Mucosa of rectum (tissue), 2 donors: ENCODE measurements at regions not wholly inside any gene's neighbourhood (a gene's known extent, or its start where the extent isn't known, plus 50 kb on each side); places are given as distances from the start of the nearest gene placed in this dataset.

Experiments used
- H3K27ac ChIP-seq, 2 donors: one replicate each; pipeline ENCODE4 v1.7.0; 2013; ENCODE audit warnings: inconsistent platforms in 2 of 2, low read depth in 2 of 2, low read length in 2 of 2
- H3K27me3 ChIP-seq, 2 donors: one replicate each; pipeline ENCODE4 v1.7.0; 2013; ENCODE audit warnings: low read length in 2 of 2; ENCODE audit not compliant: control insufficient read depth in 2 of 2, insufficient read depth in 2 of 2
- H3K36me3 ChIP-seq, 2 donors: one replicate each; pipeline ENCODE4 v1.7.0; 2013; ENCODE audit warnings: low read length in 2 of 2; ENCODE audit not compliant: control insufficient read depth in 2 of 2, insufficient read depth in 2 of 2
- H3K4me1 ChIP-seq, 2 donors: one replicate each; pipeline ENCODE4 v1.7.0; 2013; ENCODE audit warnings: low read length in 2 of 2, mild to moderate bottlenecking in 1 of 2; ENCODE audit not compliant: control insufficient read depth in 2 of 2, insufficient read depth in 2 of 2
- H3K4me3 ChIP-seq, 2 donors: one replicate each; pipeline ENCODE4 v1.7.0; 2013; ENCODE audit warnings: low read length in 2 of 2
- H3K9ac ChIP-seq, 2 donors: one replicate each; pipeline ENCODE4 v1.7.0; 2013; ENCODE audit warnings: low read length in 2 of 2, low read depth in 1 of 2, mild to moderate bottlenecking in 1 of 2
- H3K9me3 ChIP-seq, 2 donors: one replicate each; pipeline ENCODE4 v1.7.0; 2013; ENCODE audit warnings: low read length in 2 of 2; ENCODE audit not compliant: control insufficient read depth in 2 of 2
- donor health status: healthy.
- donor health status: Normal muscosa, but diverticular disease.

DNA sequence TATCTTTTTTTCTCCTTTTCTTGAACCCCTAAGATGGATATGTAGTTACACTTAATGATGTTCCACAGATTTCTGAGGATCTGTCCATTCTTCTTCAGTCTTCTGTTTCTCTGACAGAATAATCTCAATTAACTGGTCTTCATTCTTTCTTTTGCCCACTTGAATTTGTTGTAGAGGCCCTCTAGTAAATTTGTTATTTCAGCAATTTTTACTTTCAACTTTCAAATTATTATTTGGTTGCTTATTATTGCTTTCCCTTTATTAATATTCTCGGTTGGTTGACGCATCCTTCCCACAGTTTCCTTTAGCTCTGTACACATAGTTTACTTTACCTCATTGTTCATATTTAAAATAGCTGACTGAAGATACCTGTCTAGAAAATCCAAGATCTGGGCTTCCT is 1013.7 kb upstream of the CNTN5 start:
- Histone ChIP-seq H3K9me3 (peaks cover 0 to under 1% of the 10 kb centered on the region in 2 donors), H3K4me3 (no peak overlapping the region), H3K4me1 (no peaks in the 10 kb centered on the region), H3K36me3 (no peaks in the 10 kb centered on the region), H3K27ac (no peak overlapping the region), H3K27me3 (no peaks in the 10 kb centered on the region), H3K9ac (no peak overlapping the region)

DNA sequence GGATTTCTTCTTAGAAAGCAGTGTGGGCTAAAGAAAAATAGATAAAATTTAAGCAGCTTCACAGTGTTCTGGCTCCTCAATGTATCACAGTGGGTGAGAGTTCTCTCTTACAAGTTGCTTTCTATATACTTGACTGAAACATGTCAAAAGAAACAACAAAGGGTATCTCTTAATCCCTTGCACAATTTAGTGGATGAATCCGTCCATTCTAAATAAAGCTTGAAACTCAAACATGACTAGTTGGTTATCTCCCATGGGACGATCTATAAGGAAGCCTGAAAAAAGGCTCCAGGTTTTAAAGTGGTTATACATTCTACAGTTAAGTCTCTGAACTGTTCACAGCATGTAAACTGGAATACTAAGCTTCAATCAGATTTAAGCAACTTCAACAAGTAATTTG is 993.1 kb upstream of the CNTN5 start:
- Histone ChIP-seq H3K4me1 (no peaks in the 10 kb centered on the region), H3K36me3 (no peaks in the 10 kb centered on the region), H3K9ac (no peak overlapping the region), H3K27me3 (no peaks in the 10 kb centered on the region), H3K27ac (no peak overlapping the region), H3K9me3 (no peaks in the 10 kb centered on the region), H3K4me3 (no peak overlapping the region)

DNA sequence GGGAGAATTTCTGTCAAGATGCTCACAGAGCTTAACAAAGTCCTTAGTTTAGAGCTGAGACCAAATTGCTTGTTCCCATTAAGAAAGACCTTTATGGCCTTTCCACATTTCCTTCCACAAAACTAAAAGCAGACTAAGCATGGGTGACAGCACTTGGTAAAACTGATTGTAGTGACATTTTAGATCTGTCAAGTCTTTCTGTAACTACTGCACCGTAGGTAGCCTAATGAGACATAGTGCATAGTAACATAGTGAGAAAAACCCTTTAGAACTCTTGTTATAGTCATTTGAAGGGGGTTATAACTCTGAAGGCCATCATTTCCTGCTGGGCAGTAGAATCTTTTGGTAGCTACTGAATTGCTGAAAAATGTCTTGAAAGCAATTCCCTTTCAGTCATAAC is 990.9 kb upstream of the CNTN5 start:
- H3K9ac ChIP-seq: no peak overlapping the region
- no peak overlapping the region for H3K4me3 ChIP-seq
- no peaks in the 10 kb centered on the region for H3K4me1 ChIP-seq
- no peaks in the 10 kb centered on the region for H3K9me3 ChIP-seq
- H3K27ac ChIP-seq: no peak overlapping the region
- no peaks in the 10 kb centered on the region for H3K27me3 ChIP-seq
- H3K36me3 ChIP-seq: no peaks in the 10 kb centered on the region

DNA sequence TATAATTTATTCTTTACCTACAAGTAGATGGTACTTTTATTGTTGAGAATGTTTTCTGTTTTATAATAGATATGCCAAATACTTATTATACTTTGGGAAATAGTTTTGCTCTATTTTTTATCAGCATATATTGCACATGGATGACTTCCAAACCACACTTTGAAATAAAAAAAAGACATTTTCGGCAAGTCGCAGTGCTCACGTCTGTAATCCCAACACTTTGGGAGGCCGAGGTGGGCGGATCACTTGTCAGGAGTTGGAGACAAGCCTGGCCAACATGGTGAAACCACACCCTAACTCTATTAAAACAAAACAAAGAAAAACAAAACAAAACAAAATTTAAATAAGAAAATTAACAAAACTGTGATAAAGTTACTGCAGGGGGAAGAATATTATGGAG is 983.9 kb upstream of the CNTN5 start:
- H3K27ac ChIP-seq: no peak overlapping the region
- no peaks in the 10 kb centered on the region for H3K27me3 ChIP-seq
- H3K4me3 ChIP-seq: no peak overlapping the region

DNA sequence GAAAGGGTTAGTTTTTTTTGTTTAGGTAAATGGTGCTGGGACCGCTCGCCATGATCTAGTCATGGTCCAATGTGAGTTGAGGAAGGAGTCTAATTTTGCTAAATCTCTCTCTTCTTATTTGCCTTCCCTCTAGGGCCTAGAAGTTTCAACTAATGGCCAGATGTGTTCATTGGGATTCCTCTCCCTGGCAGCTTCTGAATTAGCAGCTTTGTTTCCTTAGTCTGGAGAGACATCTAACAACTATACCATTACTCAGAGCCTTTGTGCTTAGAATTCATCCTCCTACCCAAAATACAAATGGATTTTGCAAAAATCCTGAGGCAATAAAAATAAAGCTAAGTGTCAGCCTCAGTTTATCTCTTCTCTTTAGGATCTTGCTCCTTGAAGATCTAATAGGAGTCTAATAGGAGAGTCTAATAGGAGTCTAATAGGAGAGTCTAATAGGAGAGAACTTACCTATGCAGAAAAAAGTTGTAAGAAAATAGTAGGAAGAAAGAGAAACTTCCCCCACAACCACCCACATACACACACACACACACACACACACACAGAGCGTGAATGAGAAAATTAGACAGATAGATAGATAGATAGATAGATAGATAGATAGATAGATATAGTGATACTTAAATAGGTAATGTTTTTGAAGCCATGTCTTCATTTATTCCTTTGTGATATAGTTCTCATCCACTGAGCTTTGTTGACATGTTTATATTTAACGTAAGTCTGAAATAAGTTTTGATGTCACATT is 980.5 kb upstream of the CNTN5 start:
- H3K36me3 ChIP-seq: no peaks in the 10 kb centered on the region
- H3K9me3 ChIP-seq: peaks cover 0 to 2% of the 10 kb centered on the region in 2 donors
- H3K27ac ChIP-seq: no peak overlapping the region
- H3K27me3 ChIP-seq: no peaks in the 10 kb centered on the region
- H3K9ac ChIP-seq: no peak overlapping the region
- H3K4me1 ChIP-seq: no peaks in the 10 kb centered on the region
- no peak overlapping the region for H3K4me3 ChIP-seq

More for the DNA sequence above, 983.9 kb upstream of the CNTN5 start:
- H3K4me1 ChIP-seq: no peaks in the 10 kb centered on the region
- no peak overlapping the region for H3K9ac ChIP-seq
- no peaks in the 10 kb centered on the region for H3K36me3 ChIP-seq
- H3K9me3 ChIP-seq: no peaks in the 10 kb centered on the region

DNA sequence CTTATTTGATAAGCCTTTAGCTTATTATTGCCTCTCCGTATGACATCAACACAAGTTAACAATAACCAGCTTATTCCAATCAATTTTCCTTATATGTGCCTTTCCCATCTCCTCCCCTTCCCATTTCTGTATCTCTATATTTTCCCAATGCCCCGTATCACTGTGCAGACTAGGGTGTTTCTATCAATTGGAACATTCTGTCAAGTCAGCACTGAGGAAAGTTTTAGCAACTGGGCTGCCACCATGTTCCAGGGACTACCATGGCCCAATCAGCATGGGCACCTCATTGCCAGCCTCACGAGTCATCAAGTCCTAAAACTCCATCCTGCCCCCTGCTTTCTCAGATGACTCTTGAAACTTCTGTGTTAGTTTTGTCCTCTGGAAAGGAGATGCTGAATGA is 973.1 kb upstream of the CNTN5 start:
- H3K4me3 ChIP-seq: no peak overlapping the region
- H3K36me3 ChIP-seq: no peaks in the 10 kb centered on the region
- H3K27me3 ChIP-seq: no peaks in the 10 kb centered on the region
- H3K9ac ChIP-seq: no peak overlapping the region
- H3K4me1 ChIP-seq: no peaks in the 10 kb centered on the region
- H3K9me3 ChIP-seq: peaks cover 2% of the 10 kb centered on the region in 2 donors
- no peak overlapping the region for H3K27ac ChIP-seq

DNA sequence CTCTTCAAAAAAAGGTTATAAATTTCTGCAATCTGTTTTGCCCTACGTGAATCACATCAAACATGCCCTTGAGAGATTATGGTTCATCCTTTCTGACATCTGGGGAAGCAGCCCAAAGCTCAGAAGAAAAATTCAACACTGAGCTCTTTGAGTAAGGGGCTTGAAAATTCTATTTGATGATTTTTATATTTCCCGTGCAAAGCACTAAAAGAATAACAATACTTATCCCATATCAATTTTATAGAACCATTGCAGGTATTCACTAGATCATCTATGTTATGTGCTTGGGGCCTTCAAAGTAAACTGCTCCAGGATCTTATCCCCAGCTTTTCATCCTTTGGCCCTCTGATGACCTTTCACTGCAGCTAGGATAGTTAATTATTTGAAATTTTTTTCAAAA is 966.9 kb upstream of the CNTN5 start:
- no peaks in the 10 kb centered on the region for H3K4me1 ChIP-seq
- no peaks in the 10 kb centered on the region for H3K27me3 ChIP-seq
- H3K36me3 ChIP-seq: no peaks in the 10 kb centered on the region
- no peak overlapping the region for H3K4me3 ChIP-seq
- H3K9ac ChIP-seq: no peak overlapping the region
- H3K27ac ChIP-seq: no peak overlapping the region
- H3K9me3 ChIP-seq: no peaks in the 10 kb centered on the region

DNA sequence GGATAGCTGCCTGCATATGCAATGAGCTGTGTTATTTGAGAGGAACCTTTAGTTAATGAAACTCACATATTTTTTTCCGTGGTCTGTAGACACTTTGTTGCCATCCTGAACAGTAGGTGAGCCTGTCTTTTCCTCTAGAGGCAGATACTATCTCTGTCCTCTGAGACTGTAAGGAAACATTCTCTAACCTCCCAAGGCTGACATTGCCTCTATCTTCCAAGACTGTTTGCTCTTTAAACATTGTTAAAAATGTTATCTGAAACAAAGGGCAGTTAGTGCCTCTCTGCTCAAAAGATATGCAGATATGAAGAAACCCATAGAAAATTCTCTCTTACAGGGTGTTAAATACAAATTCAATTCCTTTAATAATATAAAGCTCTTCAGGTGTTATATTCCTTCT is 963.8 kb upstream of the CNTN5 start:
- Histone ChIP-seq H3K4me3 (no peak overlapping the region), H3K27me3 (no peaks in the 10 kb centered on the region), H3K9me3 (no peaks in the 10 kb centered on the region), H3K27ac (no peak overlapping the region), H3K4me1 (no peaks in the 10 kb centered on the region), H3K36me3 (no peaks in the 10 kb centered on the region), H3K9ac (no peak overlapping the region)

DNA sequence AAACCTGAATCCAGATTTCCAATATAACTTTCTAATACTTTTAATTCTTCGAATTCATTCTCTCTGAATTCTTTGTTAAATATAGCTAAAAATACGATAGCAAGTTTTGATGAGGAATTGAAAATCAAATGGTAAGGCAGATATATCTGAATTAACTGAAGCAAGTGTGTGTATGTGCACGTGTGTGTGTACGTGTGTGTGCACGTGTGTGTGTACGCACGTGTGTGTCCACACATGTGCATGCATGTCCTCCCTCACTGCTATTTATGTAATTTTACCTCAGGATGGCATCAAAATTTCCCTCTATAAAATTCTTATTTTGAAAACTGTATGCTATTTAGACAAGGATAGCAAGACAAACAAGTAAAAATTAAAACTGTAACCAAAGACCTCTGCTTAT is 961.3 kb upstream of the CNTN5 start:
- Histone ChIP-seq H3K4me3 (no peak overlapping the region), H3K4me1 (no peaks in the 10 kb centered on the region), H3K36me3 (no peaks in the 10 kb centered on the region), H3K9ac (no peak overlapping the region), H3K9me3 (no peaks in the 10 kb centered on the region), H3K27ac (no peak overlapping the region), H3K27me3 (no peaks in the 10 kb centered on the region)

DNA sequence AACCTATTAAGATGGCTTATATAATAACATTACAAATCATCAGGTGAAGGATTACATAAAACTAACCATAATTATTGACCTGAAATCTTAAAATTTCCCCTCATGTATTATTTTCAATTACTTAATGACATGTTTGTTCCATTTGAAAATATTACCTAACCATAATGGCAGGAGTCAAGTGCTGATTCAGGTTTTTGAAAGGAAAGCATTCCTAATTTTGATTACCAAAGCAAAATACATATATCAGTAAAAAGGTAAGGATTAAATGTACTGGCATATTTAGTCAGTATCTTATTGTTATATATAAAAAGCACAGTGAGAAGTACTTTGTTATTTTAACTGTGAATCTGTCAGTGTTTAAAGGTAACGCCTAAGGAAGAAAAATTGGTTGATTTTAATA is 960.0 kb upstream of the CNTN5 start:
- H3K27me3 ChIP-seq: no peaks in the 10 kb centered on the region
- no peaks in the 10 kb centered on the region for H3K36me3 ChIP-seq
- no peaks in the 10 kb centered on the region for H3K9me3 ChIP-seq
- no peak overlapping the region for H3K27ac ChIP-seq
- H3K9ac ChIP-seq: no peak overlapping the region
- H3K4me1 ChIP-seq: no peaks in the 10 kb centered on the region
- H3K4me3 ChIP-seq: no peak overlapping the region

DNA sequence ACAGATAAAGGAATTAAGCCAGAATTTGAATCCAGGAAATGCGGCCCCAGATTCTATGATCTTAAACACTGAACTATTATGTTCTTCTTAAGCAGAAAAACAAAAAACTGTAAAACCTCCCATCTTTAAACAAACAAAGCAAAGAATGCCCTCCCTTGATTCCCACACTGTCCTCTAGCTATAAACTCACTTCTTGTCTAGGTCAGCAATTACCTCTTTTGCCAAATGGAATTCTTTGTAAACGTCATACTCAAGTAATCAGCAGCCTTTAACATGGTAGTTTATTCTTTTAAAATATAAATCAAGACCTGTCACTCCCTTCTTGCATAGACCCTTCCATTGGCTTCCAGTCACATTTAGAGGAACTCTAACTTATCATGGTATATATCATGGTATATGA is 958.9 kb upstream of the CNTN5 start:
- H3K9ac ChIP-seq: no peak overlapping the region

More for the DNA sequence above, 958.9 kb upstream of the CNTN5 start:
- Histone ChIP-seq H3K9me3 (no peaks in the 10 kb centered on the region), H3K27me3 (no peaks in the 10 kb centered on the region), H3K4me3 (no peak overlapping the region), H3K4me1 (no peaks in the 10 kb centered on the region), H3K27ac (no peak overlapping the region), H3K36me3 (no peaks in the 10 kb centered on the region)
